Fibroblast of skin of abdomen (primary cell): ENCODE measurements at regions not wholly inside any gene's neighbourhood (a gene's known extent, or its start where the extent isn't known, plus 50 kb on each side); places are given as distances from the start of the nearest gene placed in this dataset.

ENCODE experiments used
- DNase-seq: peaks from one replicate; pipeline ENCODE4 v3.0.0-alpha.2; 2013

GRCh38 chrX:10047631-10048030 lies 80.5 kb downstream of the CLDN34 start:
- no peak for DNase-seq

DNA sequence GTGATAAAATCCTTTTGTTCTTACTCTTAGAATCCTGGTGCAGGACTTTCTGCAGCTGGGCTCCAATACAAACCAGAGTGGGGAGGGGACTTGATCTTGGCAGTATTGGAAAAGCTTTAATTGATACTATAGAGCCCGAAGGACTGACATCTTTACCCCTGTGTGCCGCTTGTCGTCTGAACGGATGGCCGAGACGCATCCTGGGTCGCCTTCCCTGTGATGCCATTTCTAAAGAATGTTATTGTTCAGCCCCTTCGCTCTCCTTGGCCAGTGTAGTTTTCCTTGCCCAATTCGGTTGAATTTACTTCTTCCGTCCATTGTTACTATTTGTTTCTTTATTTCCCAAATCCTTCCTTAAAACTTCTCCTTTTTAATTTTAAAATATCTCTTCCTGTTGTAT lies 80.9 kb downstream of the CLDN34 start:
- DNase-seq: no peak

DNA sequence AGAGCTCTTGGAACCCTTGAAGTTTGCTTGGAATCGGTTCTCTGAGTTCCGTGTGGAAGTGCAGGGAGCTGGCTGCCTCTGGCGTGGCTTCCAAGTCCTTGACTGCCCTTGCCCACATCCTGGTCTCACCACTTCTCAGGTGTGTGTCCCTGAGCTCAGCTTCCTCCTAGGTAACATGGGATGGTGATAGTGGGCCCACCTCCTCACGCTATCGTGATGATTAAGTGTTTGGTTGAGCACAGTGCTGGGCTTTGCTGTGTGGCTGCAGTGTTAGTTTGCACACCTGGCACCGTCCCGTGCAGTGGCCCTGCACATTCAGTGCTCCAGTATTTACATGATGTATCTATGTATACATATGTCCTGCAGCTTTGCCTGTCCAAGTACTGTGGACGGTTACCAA lies 81.5 kb downstream of the CLDN34 start:
- DNase-seq: no peak

GRCh38 chrX:10049236-10049635 lies 82.1 kb downstream of the CLDN34 start:
- DNase-seq: peak; percentile 68

GRCh38 chrX:10050481-10050880 lies 83.3 kb downstream of the CLDN34 start:
- DNase-seq: peak; percentile 52

DNA sequence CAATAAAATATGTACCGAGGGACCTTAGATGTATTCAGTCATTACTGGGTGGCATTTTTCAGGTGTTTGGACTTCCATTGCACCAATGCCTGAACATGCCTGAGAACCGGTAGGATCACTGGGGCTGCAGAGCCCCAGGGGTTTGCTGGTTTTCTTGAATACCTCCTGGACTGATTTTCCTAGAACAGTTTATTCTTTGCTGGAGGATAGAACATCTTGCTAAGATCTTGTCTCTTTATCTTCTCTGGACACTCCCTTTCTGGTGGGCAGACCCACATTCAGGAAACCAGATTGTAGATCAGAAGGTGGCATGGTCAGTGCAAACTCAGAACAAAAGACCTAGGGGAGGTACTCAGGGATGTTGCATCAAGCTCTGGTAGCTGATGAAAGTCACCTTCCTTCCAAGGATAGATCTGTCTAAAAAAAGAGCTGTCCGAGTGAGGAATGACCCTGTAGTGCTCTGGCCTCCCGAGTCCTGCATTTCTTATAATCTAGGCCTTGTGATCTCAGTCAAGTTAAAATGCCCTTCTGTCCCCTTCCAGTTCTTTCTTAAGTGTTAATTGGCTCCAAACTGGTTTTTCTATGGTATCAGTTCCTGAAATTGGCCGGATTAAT lies 84.8 kb downstream of the CLDN34 start:
- DNase-seq: no peak

GRCh38 chrX:10052906-10053625 lies 85.9 kb downstream of the CLDN34 start:
- no peak for DNase-seq

DNA sequence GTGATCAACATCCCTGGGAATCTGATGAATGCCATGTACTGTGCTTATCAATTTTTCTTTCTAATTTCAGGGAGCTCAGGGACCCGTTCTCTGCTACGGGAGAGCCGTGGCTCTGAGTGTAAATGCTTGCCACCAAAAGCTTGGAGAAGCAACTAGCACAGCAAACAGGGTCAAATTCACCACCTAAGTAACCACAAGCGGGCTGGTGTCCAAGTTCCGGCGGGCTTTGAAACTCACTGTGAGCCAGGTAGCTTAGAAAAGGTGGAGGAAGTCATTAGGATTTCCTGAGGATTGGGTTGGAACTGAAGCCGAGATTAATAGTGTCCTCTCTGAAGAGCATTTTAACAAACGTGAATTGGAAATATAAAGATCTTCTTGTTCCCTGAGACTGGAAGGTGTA lies 87.2 kb downstream of the CLDN34 start:
- DNase-seq: no peak

GRCh38 chrX:10055430-10055829 lies 88.3 kb downstream of the CLDN34 start:
- no peak for DNase-seq

GRCh38 chrX:10062352-10062751 lies 94.4 kb upstream of the CLCN4 start:
- no peak for DNase-seq

DNA sequence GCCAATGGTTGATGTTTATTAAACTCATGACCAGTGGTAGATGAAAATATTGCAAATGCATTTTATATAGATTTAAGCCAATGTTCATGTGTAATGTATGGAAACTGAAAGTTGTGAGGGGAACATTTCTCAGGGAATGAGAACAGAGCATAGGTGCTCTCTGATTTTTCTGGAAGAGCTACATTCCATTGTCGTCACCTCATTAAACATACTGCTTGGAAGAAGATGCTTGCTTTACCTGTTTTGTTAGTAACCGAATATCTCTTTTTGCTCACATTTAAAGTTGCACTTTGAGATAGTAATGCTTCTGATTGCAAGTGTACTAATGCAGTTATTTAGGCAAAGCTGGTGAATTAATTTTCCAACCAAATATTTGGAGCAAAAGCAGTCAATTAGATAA lies 93.8 kb upstream of the CLCN4 start:
- DNase-seq: no peak

- DNase-seq: no peak
Measured at GRCh38 chrX:10064736-10065135, 92.0 kb upstream of the CLCN4 start.

GRCh38 chrX:10070714-10071436 lies 85.9 kb upstream of the CLCN4 start:
- no peak for DNase-seq

- no peak for DNase-seq
Measured at GRCh38 chrX:10071451-10072144, 85.2 kb upstream of the CLCN4 start.

DNA sequence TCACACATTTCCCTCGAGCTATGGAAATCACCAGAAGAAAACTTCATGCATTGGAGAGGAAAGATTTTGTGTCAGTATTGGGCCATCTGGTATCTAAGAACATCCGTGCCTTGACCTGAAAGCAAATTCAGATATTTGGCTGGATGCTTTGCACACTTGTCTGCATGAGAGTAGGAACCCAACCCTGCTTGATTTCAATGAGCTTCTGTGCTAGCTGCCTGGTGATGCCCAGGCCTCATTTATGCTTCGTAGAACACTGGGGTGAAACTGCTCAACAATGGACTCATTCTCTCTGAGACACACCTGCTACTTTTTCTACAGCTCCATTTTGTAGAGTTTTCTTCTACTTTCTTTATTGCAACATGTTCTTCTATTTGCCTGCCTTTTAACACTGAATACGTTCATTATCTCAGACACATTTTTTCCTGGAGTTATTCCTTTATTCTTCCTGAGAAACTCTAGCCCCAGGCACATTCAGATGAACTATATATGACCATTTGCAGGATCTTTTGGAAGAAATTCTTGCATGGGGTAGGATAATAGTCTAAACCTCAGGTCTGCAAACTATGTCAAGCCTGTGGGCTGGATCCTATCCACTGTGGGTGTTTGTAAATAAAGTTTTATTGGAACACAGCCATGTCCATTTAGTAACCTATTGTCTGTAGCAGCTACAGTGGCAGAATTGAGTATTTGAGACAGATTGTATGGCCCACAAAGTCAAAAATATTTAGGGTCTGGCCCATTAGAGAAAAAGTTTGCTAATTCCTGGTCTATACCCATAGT lies 83.8 kb upstream of the CLCN4 start:
- DNase-seq: no peak

- DNase-seq: no peak
Measured at GRCh38 chrX:10073671-10074070, 83.1 kb upstream of the CLCN4 start.

GRCh38 chrX:10074241-10074941 lies 82.4 kb upstream of the CLCN4 start:
- DNase-seq: no peak

DNA sequence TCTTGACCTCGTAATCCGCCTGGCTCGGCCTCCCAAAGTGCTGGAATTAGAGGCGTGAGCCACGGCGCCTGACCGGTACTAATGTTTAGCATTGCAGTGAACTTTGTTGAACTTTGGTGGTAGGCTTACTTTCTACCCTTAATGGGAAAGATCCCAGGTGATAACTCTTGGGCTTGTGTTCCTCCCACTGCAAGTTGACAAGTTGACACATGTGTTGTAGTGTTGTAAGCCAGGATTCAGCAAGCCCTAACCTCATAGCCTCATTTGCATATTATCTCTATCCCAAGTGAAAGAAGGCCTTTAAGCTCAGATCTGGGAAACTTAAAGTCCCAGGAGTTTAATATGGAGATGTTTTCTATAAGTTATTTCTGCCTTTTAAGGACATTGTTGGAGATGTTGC lies 80.0 kb upstream of the CLCN4 start:
- no peak for DNase-seq

- DNase-seq: peak; percentile 30
Measured at GRCh38 chrX:10077425-10078188, 79.2 kb upstream of the CLCN4 start.

DNA sequence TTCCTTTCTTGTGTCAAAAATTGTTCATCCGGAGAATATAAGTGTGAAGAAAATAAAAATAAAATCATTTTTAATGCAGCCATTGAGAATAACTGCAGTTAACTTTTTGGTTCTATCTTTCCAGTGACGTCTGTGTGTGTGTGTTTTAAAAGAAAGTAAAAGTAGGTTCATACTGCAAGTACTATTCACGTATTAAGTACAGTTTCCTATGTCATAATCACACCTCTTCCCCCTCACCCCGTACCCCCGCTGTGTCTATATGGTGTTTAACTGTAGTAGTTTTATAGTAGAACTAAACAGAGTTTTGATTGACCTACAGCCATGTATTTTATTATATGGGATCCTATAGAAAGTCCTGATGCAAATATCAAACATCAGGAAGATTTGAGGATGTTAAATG lies 78.5 kb upstream of the CLCN4 start:
- no peak for DNase-seq

DNA sequence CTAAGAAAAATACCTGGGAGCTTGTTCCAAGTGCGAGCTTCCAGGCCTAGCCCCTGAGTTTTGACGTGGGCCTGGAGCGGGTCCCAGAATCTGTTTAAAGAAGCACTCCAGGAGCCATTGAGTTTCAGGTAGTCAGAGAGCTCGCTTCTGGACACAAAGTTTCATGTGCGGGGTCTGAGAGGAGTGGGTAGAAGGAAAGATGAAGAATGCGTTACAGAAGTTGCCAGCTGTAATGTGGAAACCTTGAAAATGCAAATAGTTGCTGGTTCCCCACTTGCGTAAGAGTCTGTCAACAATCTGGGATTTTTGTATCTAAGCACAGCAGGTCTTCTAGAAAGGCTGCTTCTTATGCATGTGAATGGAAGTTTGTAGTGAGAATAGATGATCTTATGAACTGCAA lies 77.5 kb upstream of the CLCN4 start:
- peak; percentile 13 for DNase-seq
